GM12872 (cell line): ENCODE measurements at regions not wholly inside any gene's neighbourhood (a gene's known extent, or its start where the extent isn't known, plus 50 kb on each side); places are given as distances from the start of the nearest gene placed in this dataset.

Experiments used
- CTCF ChIP-seq: IDR thresholded peaks from 3 replicates; pipeline ENCODE4 v1.5.1; 2011; ENCODE audit warnings: low read depth, mild to moderate bottlenecking, low read length, moderate library complexity; ENCODE audit not compliant: insufficient read depth

GRCh38 chr12:107509421-107509820 is 176.2 kb upstream of the PWP1 start:
- no peak for TF ChIP-seq CTCF

- TF ChIP-seq CTCF: no peak
Observed at GRCh38 chr12:107510211-107510610, 175.4 kb upstream of the PWP1 start.

- no peak for TF ChIP-seq CTCF
Observed at GRCh38 chr12:107511292-107511691, 174.3 kb upstream of the PWP1 start.

GRCh38 chr12:107512391-107512790 is 173.2 kb upstream of the PWP1 start:
- no peak for TF ChIP-seq CTCF

- TF ChIP-seq CTCF: no peak
Observed at GRCh38 chr12:107513184-107513583, 172.4 kb upstream of the PWP1 start.

GRCh38 chr12:107513636-107514400 is 171.8 kb upstream of the PWP1 start:
- no peak for TF ChIP-seq CTCF

GRCh38 chr12:107514887-107515445 is 170.6 kb upstream of the PWP1 start:
- no peak for TF ChIP-seq CTCF
